ENCODE measurements at regions not wholly inside any gene's neighbourhood (a gene's known extent, or its start where the extent isn't known, plus 50 kb on each side); places are given as distances from the start of the nearest gene placed in this dataset.
A peak's percentile ranks its signal among the peaks of the same experiment; 100 is the strongest.
"Not testable (repeated sequence)": the region's sequence is repeated elsewhere in the genome, so short reads cannot be mapped to it uniquely, and the experiment has no call there.

GRCh38 chr2:234861841-234862735 is 89.7 kb upstream of the SH3BP4 start:
- no peak overlapping the region for H3K23ac ChIP-seq (ENCODE audit: low read length)
- H2BK120ac ChIP-seq (ENCODE audit: insufficient read depth, low read length, poor library complexity): no peak overlapping the region
- no peak overlapping the region for H3K4me3 ChIP-seq (ENCODE audit: low read depth, low read length)
- H2BK12ac ChIP-seq (ENCODE audit: low read length): peak overlapping the region; percentile 54
- H3K18ac ChIP-seq (ENCODE audit: low read length): peak overlapping the region; percentile 46
- no peak for DNase-seq
- H3K27ac ChIP-seq (ENCODE audit: low read depth, low read length): no peak overlapping the region
- H2BK5ac ChIP-seq (ENCODE audit: low read depth, low read length, poor library complexity): no peak overlapping the region
- H4K8ac ChIP-seq (ENCODE audit: low read depth, low read length): peak overlapping the region; percentile 8
- H3K79me2 ChIP-seq (ENCODE audit: control insufficient read depth, insufficient read depth, low read length, poor library complexity): no peaks in the 10 kb centered on the region
- H3K27me3 ChIP-seq (ENCODE audit: insufficient read depth, low read length): no peaks in the 10 kb centered on the region
- no peak overlapping the region for H3K9ac ChIP-seq (ENCODE audit: low read length)
- no peak overlapping the region for H3K14ac ChIP-seq (ENCODE audit: low read length)
- H2AFZ ChIP-seq (ENCODE audit: insufficient read depth, low read length, poor library complexity): peak overlapping the region; percentile 45
- H4K91ac ChIP-seq (ENCODE audit: low read depth, low read length): peak overlapping the region; percentile 69
- no peak overlapping the region for H4K12ac ChIP-seq (ENCODE audit: low read depth, low read length)
- H3K4ac ChIP-seq (ENCODE audit: low read depth, low read length): no peak overlapping the region
- H2AK5ac ChIP-seq (ENCODE audit: low read length): no peak overlapping the region
- no peaks in the 10 kb centered on the region for H3K9me3 ChIP-seq (ENCODE audit: insufficient read depth, low read depth, low read length)
- no peak overlapping the region for H3K4me2 ChIP-seq (ENCODE audit: low read length)
- peaks cover 11% of the 10 kb centered on the region for H3K79me1 ChIP-seq (ENCODE audit: low read length)
- H3K36me3 ChIP-seq (ENCODE audit: control insufficient read depth in 1 of 2, insufficient read depth in 2 of 2, low read length in 2 of 2): no peaks in the 10 kb centered on the region
- H3K4me1 ChIP-seq (ENCODE audit: control insufficient read depth in 1 of 2, insufficient read depth in 2 of 2, low read length in 2 of 2): peaks cover 12 to 25% of the 10 kb centered on the region in 2 experiments
- WGBS (ENCODE audit: extremely low coverage, insufficient coverage, insufficient read length): no CpG with 5 or more reads among the region's 12 CpGs

GRCh38 chr2:234859330-234859872 is 92.4 kb upstream of the SH3BP4 start:
- H3K27ac ChIP-seq (ENCODE audit: low read depth, low read length); H4K12ac ChIP-seq (ENCODE audit: low read depth, low read length); H3K36me3 ChIP-seq (ENCODE audit: control insufficient read depth in 1 of 2, insufficient read depth in 2 of 2, low read length in 2 of 2); H3K18ac ChIP-seq (ENCODE audit: low read length); H2AFZ ChIP-seq (ENCODE audit: insufficient read depth, low read length, poor library complexity); H2BK12ac ChIP-seq (ENCODE audit: low read length); H3K27me3 ChIP-seq (ENCODE audit: insufficient read depth, low read length); H3K14ac ChIP-seq (ENCODE audit: low read length); H3K79me2 ChIP-seq (ENCODE audit: control insufficient read depth, insufficient read depth, low read length, poor library complexity); H3K4me3 ChIP-seq (ENCODE audit: low read depth, low read length); H2BK5ac ChIP-seq (ENCODE audit: low read depth, low read length, poor library complexity); H2AK5ac ChIP-seq (ENCODE audit: low read length); H2BK120ac ChIP-seq (ENCODE audit: insufficient read depth, low read length, poor library complexity); H3K9ac ChIP-seq (ENCODE audit: low read length); H3K23ac ChIP-seq (ENCODE audit: low read length); H3K4ac ChIP-seq (ENCODE audit: low read depth, low read length); H4K91ac ChIP-seq (ENCODE audit: low read depth, low read length); H4K8ac ChIP-seq (ENCODE audit: low read depth, low read length); H3K4me2 ChIP-seq (ENCODE audit: low read length); H3K9me3 ChIP-seq (ENCODE audit: insufficient read depth, low read depth, low read length): not testable (repeated sequence)
- no CpG with 5 or more reads among the region's 8 CpGs for WGBS (ENCODE audit: extremely low coverage, insufficient coverage, insufficient read length)
- peak in 1 of 2 donors; percentile 44 for DNase-seq
- Histone ChIP-seq H3K79me1 (ENCODE audit: low read length) (peaks cover 11% of the 10 kb centered on the region), H3K4me1 (ENCODE audit: control insufficient read depth in 1 of 2, insufficient read depth in 2 of 2, low read length in 2 of 2) (peaks cover 13 to 27% of the 10 kb centered on the region in 2 experiments)

- H3K27me3 ChIP-seq (ENCODE audit: insufficient read depth, low read length): no peaks in the 10 kb centered on the region
- DNase-seq: peak in 1 of 2 donors; percentile 60
- H2BK5ac ChIP-seq (ENCODE audit: low read depth, low read length, poor library complexity): no peak overlapping the region
- H3K23ac ChIP-seq (ENCODE audit: low read length): no peak overlapping the region
- H2BK120ac ChIP-seq (ENCODE audit: insufficient read depth, low read length, poor library complexity): no peak overlapping the region
- no peak overlapping the region for H3K9ac ChIP-seq (ENCODE audit: low read length)
- H3K4me2 ChIP-seq (ENCODE audit: low read length): peak overlapping the region; percentile 4
- H4K8ac ChIP-seq (ENCODE audit: low read depth, low read length): no peak overlapping the region
- no peak overlapping the region for H3K4ac ChIP-seq (ENCODE audit: low read depth, low read length)
- no peak overlapping the region for H3K4me3 ChIP-seq (ENCODE audit: low read depth, low read length)
- no peaks in the 10 kb centered on the region for H3K9me3 ChIP-seq (ENCODE audit: insufficient read depth, low read depth, low read length)
- H3K4me1 ChIP-seq (ENCODE audit: control insufficient read depth in 1 of 2, insufficient read depth in 2 of 2, low read length in 2 of 2): peaks cover 13 to 27% of the 10 kb centered on the region in 2 experiments
- H2BK12ac ChIP-seq (ENCODE audit: low read length): no peak overlapping the region
- no peaks in the 10 kb centered on the region for H3K79me2 ChIP-seq (ENCODE audit: control insufficient read depth, insufficient read depth, low read length, poor library complexity)
- H2AK5ac ChIP-seq (ENCODE audit: low read length): no peak overlapping the region
- H3K79me1 ChIP-seq (ENCODE audit: low read length): peaks cover 11% of the 10 kb centered on the region
- H4K91ac ChIP-seq (ENCODE audit: low read depth, low read length): no peak overlapping the region
- H3K27ac ChIP-seq (ENCODE audit: low read depth, low read length): peak overlapping the region; percentile 1
- H3K14ac ChIP-seq (ENCODE audit: low read length): no peak overlapping the region
- H2AFZ ChIP-seq (ENCODE audit: insufficient read depth, low read length, poor library complexity): no peak overlapping the region
- no peaks in the 10 kb centered on the region for H3K36me3 ChIP-seq (ENCODE audit: control insufficient read depth in 1 of 2, insufficient read depth in 2 of 2, low read length in 2 of 2)
- no CpG with 5 or more reads among the region's 6 CpGs for whole genome bisulfite sequencing (ENCODE audit: extremely low coverage, insufficient coverage, insufficient read length)
- no peak overlapping the region for H3K18ac ChIP-seq (ENCODE audit: low read length)
- no peak overlapping the region for H4K12ac ChIP-seq (ENCODE audit: low read depth, low read length)
These were observed 93.0 kb upstream of the SH3BP4 start for GRCh38 chr2:234858790-234859329.

- Histone ChIP-seq H3K9ac (ENCODE audit: low read length) (no peak overlapping the region), H3K27me3 (ENCODE audit: insufficient read depth, low read length) (no peaks in the 10 kb centered on the region), H2BK5ac (ENCODE audit: low read depth, low read length, poor library complexity) (no peak overlapping the region), H3K4me2 (ENCODE audit: low read length) (no peak overlapping the region), H3K27ac (ENCODE audit: low read depth, low read length) (no peak overlapping the region), H3K4me3 (ENCODE audit: low read depth, low read length) (no peak overlapping the region), H2AK5ac (ENCODE audit: low read length) (no peak overlapping the region), H3K79me2 (ENCODE audit: control insufficient read depth, insufficient read depth, low read length, poor library complexity) (no peaks in the 10 kb centered on the region), H3K4me1 (ENCODE audit: control insufficient read depth in 1 of 2, insufficient read depth in 2 of 2, low read length in 2 of 2) (peaks cover 6 to 20% of the 10 kb centered on the region in 2 experiments), H2BK120ac (ENCODE audit: insufficient read depth, low read length, poor library complexity) (no peak overlapping the region), H3K14ac (ENCODE audit: low read length) (no peak overlapping the region), H2BK12ac (ENCODE audit: low read length) (no peak overlapping the region), H3K18ac (ENCODE audit: low read length) (no peak overlapping the region), H3K9me3 (ENCODE audit: insufficient read depth, low read depth, low read length) (no peaks in the 10 kb centered on the region), H4K12ac (ENCODE audit: low read depth, low read length) (no peak overlapping the region), H3K36me3 (ENCODE audit: control insufficient read depth in 1 of 2, insufficient read depth in 2 of 2, low read length in 2 of 2) (no peaks in the 10 kb centered on the region), H4K8ac (ENCODE audit: low read depth, low read length) (no peak overlapping the region), H3K79me1 (ENCODE audit: low read length) (peaks cover 8% of the 10 kb centered on the region), H4K91ac (ENCODE audit: low read depth, low read length) (no peak overlapping the region), H3K23ac (ENCODE audit: low read length) (no peak overlapping the region), H2AFZ (ENCODE audit: insufficient read depth, low read length, poor library complexity) (no peak overlapping the region), H3K4ac (ENCODE audit: low read depth, low read length) (no peak overlapping the region)
- DNase-seq: peak in 1 of 2 donors; percentile 60
- WGBS (ENCODE audit: extremely low coverage, insufficient coverage, insufficient read length): no CpG with 5 or more reads among the region's 7 CpGs
These were observed 93.7 kb upstream of the SH3BP4 start for GRCh38 chr2:234858145-234858544.

Measured in trophoblast cell (in vitro differentiated cells and primary cell).